NOMO-1 treated with dmso at 0.1 percent for 144 hours (cell line): ENCODE measurements at regions not wholly inside any gene's neighbourhood (a gene's known extent, or its start where the extent isn't known, plus 50 kb on each side); places are given as distances from the start of the nearest gene placed in this dataset.
A peak's percentile ranks its signal among the peaks of the same experiment; 100 is the strongest.

Experiments
- DNase-seq: peaks from one replicate; lab custom pipeline; 2025; ENCODE audit not compliant: unreplicated experiment; lab: John Stamatoyannopoulos, UW

GRCh38 chr6:147122823-147123222 is 81.4 kb upstream of the STXBP5 start:
- DNase-seq: no peak

- DNase-seq: no peak
These were observed 77.6 kb upstream of the STXBP5 start for GRCh38 chr6:147126618-147127022.

DNA sequence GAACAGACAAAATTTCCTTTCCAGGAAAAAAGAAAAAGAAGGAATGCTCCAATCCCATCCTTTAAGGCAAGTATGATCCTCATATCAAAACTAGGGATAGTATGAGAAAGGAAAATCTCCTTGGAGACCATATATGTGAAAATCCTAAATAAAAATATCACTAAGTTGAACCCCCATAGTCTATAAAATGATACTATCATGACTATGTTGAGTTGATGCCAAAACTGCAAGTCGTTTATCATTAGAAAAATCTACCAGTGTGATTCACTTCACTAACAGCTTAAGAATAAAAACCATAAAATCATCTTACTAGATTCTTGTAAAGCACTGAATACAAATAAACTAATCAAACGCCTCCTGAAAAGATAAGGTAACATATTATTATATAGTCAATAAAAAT is 76.6 kb upstream of the STXBP5 start:
- DNase-seq: no peak

- no peak for DNase-seq
These were observed 76.2 kb upstream of the STXBP5 start for GRCh38 chr6:147128056-147128455.

- peak; percentile 27 for DNase-seq
These were observed 72.6 kb upstream of the STXBP5 start for GRCh38 chr6:147131532-147132128.

GRCh38 chr6:147132889-147133288 is 71.3 kb upstream of the STXBP5 start:
- no peak for DNase-seq

GRCh38 chr6:147133669-147134068 is 70.5 kb upstream of the STXBP5 start:
- DNase-seq: no peak

GRCh38 chr6:147135211-147135681 is 69.0 kb upstream of the STXBP5 start:
- DNase-seq: peak; percentile 43

- no peak for DNase-seq
These were observed 68.2 kb upstream of the STXBP5 start for GRCh38 chr6:147136057-147136456.

GRCh38 chr6:147137986-147138385 is 66.2 kb upstream of the STXBP5 start:
- no peak for DNase-seq

GRCh38 chr6:147138835-147139234 is 65.4 kb upstream of the STXBP5 start:
- DNase-seq: no peak

- no peak for DNase-seq
These were observed 62.4 kb upstream of the STXBP5 start for GRCh38 chr6:147141711-147142308.

GRCh38 chr6:147142684-147143245 is 61.5 kb upstream of the STXBP5 start:
- DNase-seq: no peak

GRCh38 chr6:147149092-147149491 is 55.1 kb upstream of the STXBP5 start:
- DNase-seq: no peak

DNA sequence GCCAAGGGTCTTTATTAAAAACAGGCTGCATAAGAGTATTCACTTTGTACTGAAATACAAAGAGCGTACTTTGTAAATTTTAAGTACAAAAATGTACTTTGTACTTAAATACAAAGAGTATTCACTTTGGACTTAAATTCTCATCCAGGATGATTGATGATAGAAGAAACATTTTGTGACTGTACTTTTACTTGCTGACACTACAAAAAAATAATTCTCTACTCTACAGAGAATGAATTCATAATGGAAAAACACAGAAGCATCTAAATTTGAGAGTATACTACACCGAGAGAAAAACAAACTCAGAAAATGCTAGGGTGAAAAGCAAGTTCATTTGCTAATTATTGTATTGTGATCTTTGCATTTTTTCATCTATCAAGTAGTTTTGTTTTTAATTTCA is 54.4 kb upstream of the STXBP5 start:
- no peak for DNase-seq

- no peak for DNase-seq
These were observed 53.9 kb upstream of the STXBP5 start for GRCh38 chr6:147150293-147150692.
